Right lobe of liver (tissue), 4 donors: ENCODE measurements at regions not wholly inside any gene's neighbourhood (a gene's known extent, or its start where the extent isn't known, plus 50 kb on each side); places are given as distances from the start of the nearest gene placed in this dataset.

Experiments
- POLR2A ChIP-seq: fragments of 450-650 bp; IDR thresholded peaks from one replicate; pipeline ENCODE4 v1.6.1; 2017; ENCODE audit warnings: antibody characterized with exemption, mild to moderate bottlenecking
- TF ChIP-seq, protein P1 (sequence below), 4 donors: fragments of 200-600 bp in 3 of 4; fragments of 450-650 bp in 1 of 4; IDR thresholded peaks; one replicate each; pipeline versions ENCODE4 v1.5.1 to v1.8.0; 2016 to 2022; ENCODE audit warnings: antibody characterized with exemption in 4 of 4, mild to moderate bottlenecking in 2 of 4
- donor health status: DM: no; HTN: no; CAD: no.
- donor health status: DM: no; HTN: no; CAD: no.
- donor health status: DM: no; HTN: yes; CAD: no.

GRCh38 chr21:19031953-19032352 lies 628.4 kb upstream of the TMPRSS15 start:
- TF ChIP-seq, protein P1, sequence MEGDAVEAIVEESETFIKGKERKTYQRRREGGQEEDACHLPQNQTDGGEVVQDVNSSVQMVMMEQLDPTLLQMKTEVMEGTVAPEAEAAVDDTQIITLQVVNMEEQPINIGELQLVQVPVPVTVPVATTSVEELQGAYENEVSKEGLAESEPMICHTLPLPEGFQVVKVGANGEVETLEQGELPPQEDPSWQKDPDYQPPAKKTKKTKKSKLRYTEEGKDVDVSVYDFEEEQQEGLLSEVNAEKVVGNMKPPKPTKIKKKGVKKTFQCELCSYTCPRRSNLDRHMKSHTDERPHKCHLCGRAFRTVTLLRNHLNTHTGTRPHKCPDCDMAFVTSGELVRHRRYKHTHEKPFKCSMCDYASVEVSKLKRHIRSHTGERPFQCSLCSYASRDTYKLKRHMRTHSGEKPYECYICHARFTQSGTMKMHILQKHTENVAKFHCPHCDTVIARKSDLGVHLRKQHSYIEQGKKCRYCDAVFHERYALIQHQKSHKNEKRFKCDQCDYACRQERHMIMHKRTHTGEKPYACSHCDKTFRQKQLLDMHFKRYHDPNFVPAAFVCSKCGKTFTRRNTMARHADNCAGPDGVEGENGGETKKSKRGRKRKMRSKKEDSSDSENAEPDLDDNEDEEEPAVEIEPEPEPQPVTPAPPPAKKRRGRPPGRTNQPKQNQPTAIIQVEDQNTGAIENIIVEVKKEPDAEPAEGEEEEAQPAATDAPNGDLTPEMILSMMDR (IDR thresholded peaks at IDR 0.05): no peak
- no peak for TF ChIP-seq POLR2A
